ENCODE measurements at regions not wholly inside any gene's neighbourhood (a gene's known extent, or its start where the extent isn't known, plus 50 kb on each side); places are given as distances from the start of the nearest gene placed in this dataset.

DNA sequence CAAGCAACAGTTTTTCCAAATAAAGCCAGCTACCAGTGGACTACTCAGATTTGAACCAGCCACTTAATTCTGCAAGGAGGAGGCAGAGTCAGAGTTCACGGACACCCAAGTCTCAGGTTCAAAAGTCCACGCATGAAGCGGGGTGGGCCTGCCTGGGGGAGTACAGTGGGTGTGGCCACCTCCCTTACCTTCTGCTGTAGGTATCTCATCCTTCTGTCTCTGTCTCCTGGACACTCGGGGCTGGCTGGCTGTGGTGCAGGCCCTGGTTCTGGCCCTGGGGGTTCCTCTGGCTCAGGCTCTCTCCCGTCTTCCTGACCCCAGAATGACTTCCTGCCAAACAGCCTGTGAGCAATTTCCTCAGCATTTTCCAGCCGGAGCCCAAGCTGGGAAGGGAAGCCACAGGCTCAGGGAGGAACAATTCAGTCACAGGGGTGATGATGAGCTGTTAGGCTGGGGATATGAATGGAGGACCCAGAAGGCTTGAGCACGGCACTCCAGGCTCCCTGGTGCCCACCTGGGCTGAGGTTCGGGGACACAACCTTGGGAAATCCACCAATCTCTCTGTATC, 101.9 kb downstream of the LITAF start:
- H4K20me1 ChIP-seq (ENCODE audit: insufficient read depth, low read length), result no peaks in the 10 kb centered on the region
- H3K9me3 ChIP-seq (replicated peaks; ENCODE audit: insufficient read depth, low read length), result no peaks in the 10 kb centered on the region
- no peak for DNase-seq
- no peaks in the 10 kb centered on the region for H3K27me3 ChIP-seq (replicated peaks; ENCODE audit: insufficient read depth, low read length)
- TF ChIP-seq EZH2 (optimal IDR thresholded peaks at IDR 0.05; ENCODE audit: low read depth, low read length) (no peak), EZH2phosphoT487 (IDR thresholded peaks at IDR 0.05; ENCODE audit: low read length) (no peak)
- TF ChIP-seq, protein P1, sequence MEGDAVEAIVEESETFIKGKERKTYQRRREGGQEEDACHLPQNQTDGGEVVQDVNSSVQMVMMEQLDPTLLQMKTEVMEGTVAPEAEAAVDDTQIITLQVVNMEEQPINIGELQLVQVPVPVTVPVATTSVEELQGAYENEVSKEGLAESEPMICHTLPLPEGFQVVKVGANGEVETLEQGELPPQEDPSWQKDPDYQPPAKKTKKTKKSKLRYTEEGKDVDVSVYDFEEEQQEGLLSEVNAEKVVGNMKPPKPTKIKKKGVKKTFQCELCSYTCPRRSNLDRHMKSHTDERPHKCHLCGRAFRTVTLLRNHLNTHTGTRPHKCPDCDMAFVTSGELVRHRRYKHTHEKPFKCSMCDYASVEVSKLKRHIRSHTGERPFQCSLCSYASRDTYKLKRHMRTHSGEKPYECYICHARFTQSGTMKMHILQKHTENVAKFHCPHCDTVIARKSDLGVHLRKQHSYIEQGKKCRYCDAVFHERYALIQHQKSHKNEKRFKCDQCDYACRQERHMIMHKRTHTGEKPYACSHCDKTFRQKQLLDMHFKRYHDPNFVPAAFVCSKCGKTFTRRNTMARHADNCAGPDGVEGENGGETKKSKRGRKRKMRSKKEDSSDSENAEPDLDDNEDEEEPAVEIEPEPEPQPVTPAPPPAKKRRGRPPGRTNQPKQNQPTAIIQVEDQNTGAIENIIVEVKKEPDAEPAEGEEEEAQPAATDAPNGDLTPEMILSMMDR (IDR thresholded peaks at IDR 0.05; ENCODE audit: low read length), result no peak
- no peak overlapping the region for H3K9ac ChIP-seq (ENCODE audit: low read length)
- no peaks in the 10 kb centered on the region for H3F3A ChIP-seq (ENCODE audit: insufficient read depth, low read length)
- H3K4me3 ChIP-seq (ENCODE audit: low read length), result no peak overlapping the region
- H3K79me2 ChIP-seq (ENCODE audit: low read length), result no peaks in the 10 kb centered on the region
- H3K4me2 ChIP-seq (ENCODE audit: low read depth, low read length), result no peak overlapping the region
- H3K4me1 ChIP-seq (ENCODE audit: low read length), result no peaks in the 10 kb centered on the region
- H3K9me2 ChIP-seq (replicated peaks; ENCODE audit: insufficient read depth, low read length), result no peaks in the 10 kb centered on the region
- H3K36me3 ChIP-seq (replicated peaks; ENCODE audit: insufficient read depth, low read length), result no peaks in the 10 kb centered on the region
- H2AFZ ChIP-seq (ENCODE audit: low read length), result no peak overlapping the region
- no peak overlapping the region for H3K27ac ChIP-seq (ENCODE audit: low read length)

DNA sequence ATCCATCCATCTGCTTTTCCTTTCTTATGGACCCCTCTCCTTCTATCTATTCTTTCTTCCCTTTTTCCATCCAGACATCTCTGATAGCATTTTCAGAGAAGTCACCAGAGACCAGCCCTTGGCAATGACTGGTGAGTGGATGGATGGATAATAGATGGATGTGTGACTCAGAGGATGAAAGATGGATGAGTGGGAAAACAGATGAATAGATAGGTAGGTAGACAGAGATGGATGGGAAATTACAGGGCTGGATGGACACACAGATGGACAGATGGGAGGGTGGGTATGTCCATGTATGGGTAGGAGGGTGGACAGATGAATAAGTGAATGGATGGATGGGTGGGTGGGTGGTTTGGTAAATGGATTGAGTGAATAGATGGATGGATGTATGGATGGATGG, 101.0 kb downstream of the LITAF start:
- H3K27me3 ChIP-seq (replicated peaks; ENCODE audit: insufficient read depth, low read length), result no peaks in the 10 kb centered on the region
- no peak overlapping the region for H2AFZ ChIP-seq (ENCODE audit: low read length)
- no peaks in the 10 kb centered on the region for H3K36me3 ChIP-seq (replicated peaks; ENCODE audit: insufficient read depth, low read length)
- no peak overlapping the region for H3K27ac ChIP-seq (ENCODE audit: low read length)
- DNase-seq, result no peak
- no peak overlapping the region for H3K4me2 ChIP-seq (ENCODE audit: low read depth, low read length)
- no peaks in the 10 kb centered on the region for H3K9me2 ChIP-seq (replicated peaks; ENCODE audit: insufficient read depth, low read length)
- H3K9me3 ChIP-seq (replicated peaks; ENCODE audit: insufficient read depth, low read length), result no peaks in the 10 kb centered on the region
- H3K9ac ChIP-seq (ENCODE audit: low read length), result no peak overlapping the region
- H3F3A ChIP-seq (ENCODE audit: insufficient read depth, low read length), result no peaks in the 10 kb centered on the region
- no peaks in the 10 kb centered on the region for H3K79me2 ChIP-seq (ENCODE audit: low read length)
- TF ChIP-seq, protein P1 (IDR thresholded peaks at IDR 0.05; ENCODE audit: low read length), result no peak
- TF ChIP-seq EZH2phosphoT487 (IDR thresholded peaks at IDR 0.05; ENCODE audit: low read length) (no peak), EZH2 (optimal IDR thresholded peaks at IDR 0.05; ENCODE audit: low read depth, low read length) (no peak)
- H3K4me1 ChIP-seq (ENCODE audit: low read length), result no peaks in the 10 kb centered on the region
- no peak overlapping the region for H3K4me3 ChIP-seq (ENCODE audit: low read length)
- H4K20me1 ChIP-seq (ENCODE audit: insufficient read depth, low read length), result no peaks in the 10 kb centered on the region

DNA sequence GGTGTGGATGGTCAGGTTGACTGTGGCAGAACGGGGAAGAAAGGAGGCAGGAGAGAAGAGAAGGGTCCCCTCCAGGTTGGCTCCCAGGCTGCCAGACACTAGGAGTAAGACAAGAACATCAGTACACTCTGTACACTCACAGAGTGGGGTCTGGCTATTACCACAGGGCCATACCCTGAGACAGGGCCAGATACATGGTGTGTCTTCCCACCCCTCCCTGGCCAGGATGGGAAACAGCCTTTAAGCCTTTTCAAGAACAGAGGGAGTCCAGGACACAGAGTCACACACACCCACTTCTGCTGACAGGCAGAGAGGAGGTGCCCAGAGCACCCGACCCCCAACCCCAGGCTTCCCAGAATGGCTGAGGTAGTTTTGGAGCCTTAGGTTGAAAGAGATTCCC, 99.4 kb downstream of the LITAF start:
- Histone ChIP-seq H3K79me2 (ENCODE audit: low read length) (no peaks in the 10 kb centered on the region), H3K27ac (ENCODE audit: low read length) (no peak overlapping the region), H3K9me3 (replicated peaks; ENCODE audit: insufficient read depth, low read length) (no peaks in the 10 kb centered on the region), H3K27me3 (replicated peaks; ENCODE audit: insufficient read depth, low read length) (no peaks in the 10 kb centered on the region), H2AFZ (ENCODE audit: low read length) (no peak overlapping the region), H3K4me2 (ENCODE audit: low read depth, low read length) (no peak overlapping the region), H4K20me1 (ENCODE audit: insufficient read depth, low read length) (no peaks in the 10 kb centered on the region), H3K9ac (ENCODE audit: low read length) (no peak overlapping the region), H3K36me3 (replicated peaks; ENCODE audit: insufficient read depth, low read length) (no peaks in the 10 kb centered on the region), H3K9me2 (replicated peaks; ENCODE audit: insufficient read depth, low read length) (no peaks in the 10 kb centered on the region), H3K4me1 (ENCODE audit: low read length) (no peaks in the 10 kb centered on the region), H3K4me3 (ENCODE audit: low read length) (no peak overlapping the region), H3F3A (ENCODE audit: insufficient read depth, low read length) (no peaks in the 10 kb centered on the region)
- TF ChIP-seq EZH2 (optimal IDR thresholded peaks at IDR 0.05; ENCODE audit: low read depth, low read length) (no peak), EZH2phosphoT487 (IDR thresholded peaks at IDR 0.05; ENCODE audit: low read length) (no peak)
- TF ChIP-seq, protein P1 (IDR thresholded peaks at IDR 0.05; ENCODE audit: low read length), result no peak
- no peak for DNase-seq

Data from MM.1S (cell line).